NCI-H82 treated with DMSO at 0.1 percent for 48 hours (cell line): ENCODE measurements at regions not wholly inside any gene's neighbourhood (a gene's known extent, or its start where the extent isn't known, plus 50 kb on each side); places are given as distances from the start of the nearest gene placed in this dataset.

Experiments
- DNase-seq: peaks from one replicate; lab custom pipeline; 2025; ENCODE audit not compliant: unreplicated experiment; lab: John Stamatoyannopoulos, UW

GRCh38 chr17:72338304-72338703 lies 217.5 kb downstream of the SOX9 start:
- no peak for DNase-seq

DNA sequence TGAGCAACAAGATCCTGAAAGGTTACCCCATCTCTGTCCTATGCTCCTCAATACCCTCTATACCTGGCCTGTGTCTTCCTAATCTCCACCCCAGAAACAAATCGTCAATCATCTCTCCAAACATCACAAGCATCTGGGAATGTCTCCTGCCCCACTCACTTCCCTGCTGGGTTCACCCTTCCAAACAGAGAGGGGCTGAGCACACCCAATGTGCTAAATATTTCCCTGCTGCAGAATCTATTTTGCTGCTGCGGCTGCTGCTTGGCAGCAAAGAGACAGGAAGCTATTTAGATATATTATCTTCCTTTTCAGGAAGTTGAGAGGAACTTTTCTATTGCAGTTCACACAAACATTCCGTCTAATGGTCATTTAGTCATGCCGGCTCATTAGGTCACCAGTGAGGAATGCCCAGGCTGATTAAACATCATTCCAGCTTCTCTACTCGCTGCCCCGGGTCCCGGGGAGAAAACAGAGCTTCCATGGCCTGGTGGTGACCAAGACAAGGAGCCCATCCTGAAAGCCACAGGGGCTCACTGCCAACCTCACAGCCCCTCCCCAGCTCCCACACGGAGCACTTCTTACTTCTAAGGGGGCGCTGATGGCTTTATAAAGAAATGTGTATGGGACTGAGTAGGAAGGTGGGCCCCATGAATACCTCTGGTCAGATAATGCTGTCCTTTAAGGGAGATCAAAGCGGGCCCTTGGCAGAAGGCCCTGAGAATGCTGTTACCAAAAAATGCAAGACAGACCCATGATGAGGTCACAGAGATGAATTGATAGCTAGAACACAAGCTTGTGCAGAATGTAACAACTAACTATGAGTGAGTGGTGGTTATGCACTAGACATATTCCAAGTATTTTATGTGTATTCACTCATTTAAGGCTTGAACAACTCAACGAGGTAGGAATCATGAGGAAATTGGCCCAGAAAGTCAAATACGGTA lies 218.3 kb downstream of the SOX9 start:
- DNase-seq: no peak

GRCh38 chr17:72340836-72341235 lies 220.0 kb downstream of the SOX9 start:
- DNase-seq: no peak

GRCh38 chr17:72342061-72342460 lies 221.2 kb downstream of the SOX9 start:
- no peak for DNase-seq

- no peak for DNase-seq
Measured at GRCh38 chr17:72342627-72343527, 222.1 kb downstream of the SOX9 start.

DNA sequence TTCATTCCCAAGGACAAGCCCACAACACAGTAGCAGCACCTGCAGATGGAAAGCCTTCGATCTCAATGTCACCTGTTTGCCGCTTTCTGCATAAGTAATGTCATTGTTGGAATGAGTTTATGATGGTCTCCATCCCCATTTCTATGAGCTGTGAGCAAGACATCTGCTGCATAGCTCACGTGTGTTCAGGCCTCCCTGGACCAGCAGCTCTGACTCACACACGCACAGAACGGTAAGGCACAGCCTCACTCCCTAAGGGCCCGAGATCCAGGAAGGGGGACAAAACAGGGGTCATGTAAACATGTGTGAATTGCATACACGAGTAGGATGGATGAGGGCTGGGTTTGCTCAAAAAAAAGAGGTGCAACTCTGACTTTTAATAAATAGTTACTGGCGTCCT lies 223.1 kb downstream of the SOX9 start:
- DNase-seq: no peak

DNA sequence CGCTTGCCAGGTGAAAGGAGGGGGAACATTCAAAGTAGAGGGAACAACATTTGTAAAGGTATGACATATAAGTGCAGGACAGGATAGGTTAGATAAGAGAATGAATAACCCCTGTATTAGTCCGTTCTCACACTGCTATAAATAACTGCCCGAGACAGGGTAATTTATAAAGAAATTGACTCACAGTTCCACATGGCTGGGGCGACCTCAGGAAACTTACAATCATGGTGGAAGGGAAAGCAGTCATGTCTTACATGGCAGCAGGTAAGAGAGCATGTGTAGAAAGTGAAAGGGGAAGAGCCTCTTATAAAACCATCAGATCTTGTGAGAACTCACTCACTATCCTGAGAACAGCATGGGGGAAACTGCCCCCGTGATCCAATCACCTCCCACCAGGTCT lies 223.8 kb downstream of the SOX9 start:
- DNase-seq: no peak

DNA sequence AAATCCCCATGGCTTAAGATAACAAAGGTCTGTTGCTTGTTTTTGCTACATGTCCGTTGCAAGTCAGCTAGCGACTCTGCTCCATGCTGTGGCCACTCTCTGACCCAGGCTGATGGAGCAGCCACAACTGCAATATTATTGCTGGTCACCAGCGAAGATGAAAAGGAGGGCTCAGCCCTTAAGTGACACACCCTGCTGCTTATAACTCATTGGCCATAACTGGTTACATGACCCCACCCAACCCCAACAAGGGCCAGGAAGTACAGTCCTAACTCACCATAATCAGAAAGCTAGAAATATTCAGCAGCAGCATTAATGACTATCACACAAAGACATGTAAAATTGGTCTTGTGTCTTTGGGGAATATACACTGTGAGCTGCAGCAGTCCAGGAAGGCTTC lies 224.3 kb downstream of the SOX9 start:
- no peak for DNase-seq

DNA sequence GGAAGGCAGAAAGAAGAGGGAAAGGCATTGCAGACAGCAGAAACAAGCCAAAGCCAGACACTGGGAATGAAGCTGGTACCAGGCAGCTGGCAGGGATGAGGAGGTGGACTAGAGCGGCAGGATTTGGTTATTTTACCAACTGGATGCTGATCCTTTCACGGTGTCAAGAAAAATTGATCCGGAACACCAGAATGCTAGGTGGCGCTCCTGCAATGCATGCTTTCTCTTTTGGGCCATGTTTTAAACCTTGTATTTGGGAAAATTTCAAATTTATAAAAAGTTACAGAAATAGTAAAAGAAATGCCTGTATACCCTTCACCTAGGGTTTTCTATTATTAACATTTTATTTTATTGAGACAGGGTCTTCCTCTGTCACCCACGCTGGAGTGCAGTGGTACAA lies 224.7 kb downstream of the SOX9 start:
- no peak for DNase-seq

DNA sequence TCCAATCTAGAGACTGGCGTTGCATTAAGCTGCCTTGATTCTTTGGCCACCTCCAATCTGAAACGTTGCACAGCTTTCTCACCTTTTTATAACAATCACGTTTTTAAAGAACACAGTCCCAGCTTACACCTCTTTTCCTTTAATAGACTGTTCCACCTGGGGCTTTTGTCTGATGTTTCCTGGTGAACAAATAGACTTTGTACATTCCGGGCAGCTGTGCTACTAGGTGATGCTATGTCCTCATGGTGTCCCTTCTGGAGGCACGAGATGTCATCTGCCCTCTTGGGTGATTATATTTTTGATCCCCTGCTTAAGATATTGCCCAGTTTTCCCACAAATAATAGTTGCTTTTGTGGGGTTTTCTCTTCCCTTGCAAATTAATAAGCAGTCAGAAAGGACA lies 225.5 kb downstream of the SOX9 start:
- DNase-seq: no peak

DNA sequence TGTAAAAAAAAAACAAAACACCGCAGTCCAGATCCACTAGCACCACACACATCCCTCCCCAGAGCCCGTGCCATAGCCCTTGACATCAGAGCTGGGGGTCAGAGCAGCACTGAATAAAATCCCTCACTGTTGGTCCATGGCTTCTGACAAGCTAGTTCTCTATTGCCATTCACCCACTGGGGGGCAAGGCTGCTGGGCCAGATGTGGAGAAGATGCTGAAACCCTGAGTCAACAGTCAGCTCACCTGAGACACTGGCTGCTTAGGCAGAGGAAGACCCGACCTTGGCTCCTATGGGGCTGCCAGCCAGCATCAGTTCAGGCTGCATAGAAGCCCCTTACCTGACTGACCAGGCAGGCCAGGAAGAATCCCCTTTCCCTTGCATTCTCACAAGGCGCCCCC lies 228.2 kb downstream of the SOX9 start:
- no peak for DNase-seq

- no peak for DNase-seq
Measured at GRCh38 chr17:72349491-72349995, 228.7 kb downstream of the SOX9 start.

DNA sequence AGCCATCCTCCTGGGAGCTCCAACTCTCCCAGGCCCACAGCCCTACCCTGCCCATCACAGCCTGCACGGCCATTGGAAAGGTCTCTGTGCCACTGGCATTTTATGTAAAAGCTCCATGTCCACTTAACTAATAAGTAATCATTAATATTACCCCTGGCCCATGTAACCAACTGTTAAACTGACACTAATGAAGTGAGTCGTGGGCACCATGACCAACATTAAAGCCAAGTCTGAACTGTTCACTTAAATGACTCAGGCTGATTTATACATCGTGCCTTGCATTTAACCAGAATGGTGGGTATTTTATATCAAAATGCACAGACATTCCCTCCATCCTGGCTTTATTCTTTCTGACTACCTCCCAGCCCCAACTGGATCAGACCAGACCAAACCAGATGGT lies 229.3 kb downstream of the SOX9 start:
- no peak for DNase-seq

- DNase-seq: no peak
Measured at GRCh38 chr17:72351365-72351764, 230.5 kb downstream of the SOX9 start.

DNA sequence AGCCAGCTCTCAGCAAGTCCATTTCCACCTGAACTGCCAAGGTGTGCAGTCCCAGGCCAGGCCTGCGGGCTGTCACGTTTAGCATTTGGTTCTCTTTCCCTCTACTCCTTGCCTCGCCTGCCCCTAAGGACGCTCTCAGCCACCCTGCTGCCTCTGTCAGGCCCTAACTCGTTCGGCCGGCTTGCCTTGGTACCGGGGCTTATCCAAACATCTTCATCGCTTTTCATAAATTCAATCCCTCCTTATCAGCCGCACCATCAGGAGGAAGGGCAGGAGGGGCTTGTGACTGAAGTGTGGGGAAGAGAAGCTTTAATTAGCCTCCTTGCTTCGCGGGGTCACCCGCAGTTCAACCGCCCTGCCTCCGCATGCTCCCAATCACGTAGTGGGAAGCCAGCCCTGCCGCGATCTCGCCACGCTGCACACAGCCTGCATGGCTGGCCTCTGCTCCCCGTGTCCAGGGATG lies 231.1 kb downstream of the SOX9 start:
- DNase-seq: no peak

GRCh38 chr17:72353502-72353901 lies 232.7 kb downstream of the SOX9 start:
- no peak for DNase-seq

- DNase-seq: no peak
Measured at GRCh38 chr17:72354071-72354470, 233.3 kb downstream of the SOX9 start.

DNA sequence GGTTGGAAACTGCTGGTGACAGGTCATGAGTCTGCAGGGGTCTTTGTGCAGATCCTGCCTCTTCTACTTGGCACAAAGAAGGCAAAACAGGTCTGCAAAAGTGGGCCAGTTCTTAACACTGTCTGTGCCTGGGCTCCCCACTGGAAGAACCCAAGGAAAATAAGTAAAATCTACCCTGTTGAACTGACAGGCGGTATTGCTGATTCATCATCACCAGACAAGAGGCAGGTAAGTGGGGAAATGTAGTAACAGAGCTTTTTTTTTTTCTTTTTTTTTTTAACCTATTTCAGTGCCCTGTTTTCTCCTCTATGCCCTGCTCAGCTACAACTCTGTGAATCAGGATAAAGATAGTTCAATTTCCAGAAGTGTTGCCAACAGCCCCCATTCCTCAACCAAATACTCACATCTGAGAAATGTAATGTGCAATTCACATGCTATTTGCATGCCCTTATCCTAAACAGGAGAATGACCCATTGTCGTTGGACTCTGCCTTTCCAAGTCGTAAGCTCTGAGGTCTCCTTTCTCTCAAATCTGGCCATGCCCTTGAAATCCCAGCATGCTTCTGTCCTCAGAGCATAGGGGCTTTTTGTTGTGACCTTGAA lies 237.0 kb downstream of the SOX9 start:
- no peak for DNase-seq

DNA sequence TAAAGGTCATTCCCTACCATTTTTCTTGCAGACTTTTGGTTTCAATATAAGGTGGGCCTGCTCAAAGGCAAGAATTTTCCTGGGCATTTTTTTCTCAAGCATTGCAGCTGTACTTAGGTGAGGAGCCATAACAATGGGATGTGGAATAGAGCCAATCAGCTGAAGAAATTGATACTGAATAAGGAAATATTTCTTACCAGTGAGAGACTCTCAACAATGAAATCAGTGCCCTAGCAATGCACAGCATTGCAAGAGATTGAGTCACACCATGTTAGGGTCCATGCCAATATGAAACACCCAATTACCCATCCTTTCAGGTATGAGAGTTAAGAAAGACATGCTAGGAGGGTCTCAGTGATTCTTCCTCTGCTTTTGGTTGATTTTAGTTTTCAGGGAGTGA lies 237.6 kb downstream of the SOX9 start:
- DNase-seq: no peak

DNA sequence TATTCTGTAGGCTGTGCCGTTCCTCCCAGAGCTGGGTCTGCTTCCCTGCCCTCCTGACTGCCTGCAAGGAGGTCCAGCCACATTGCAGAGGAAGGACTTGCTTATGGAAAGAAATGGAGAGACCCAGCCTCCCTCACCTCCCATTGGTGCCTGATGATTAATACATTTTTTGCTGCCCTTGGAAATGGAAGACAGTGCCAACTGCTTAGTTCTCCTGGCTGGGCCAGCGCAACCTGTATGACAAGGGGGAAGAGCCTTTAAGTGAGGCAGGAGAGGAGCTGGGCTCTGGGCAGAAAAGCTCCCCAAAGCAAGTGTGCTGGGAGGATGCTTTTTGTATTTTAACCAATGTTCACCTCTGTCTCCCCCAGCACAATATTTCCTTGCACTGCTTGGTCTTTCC lies 238.5 kb downstream of the SOX9 start:
- no peak for DNase-seq

DNA sequence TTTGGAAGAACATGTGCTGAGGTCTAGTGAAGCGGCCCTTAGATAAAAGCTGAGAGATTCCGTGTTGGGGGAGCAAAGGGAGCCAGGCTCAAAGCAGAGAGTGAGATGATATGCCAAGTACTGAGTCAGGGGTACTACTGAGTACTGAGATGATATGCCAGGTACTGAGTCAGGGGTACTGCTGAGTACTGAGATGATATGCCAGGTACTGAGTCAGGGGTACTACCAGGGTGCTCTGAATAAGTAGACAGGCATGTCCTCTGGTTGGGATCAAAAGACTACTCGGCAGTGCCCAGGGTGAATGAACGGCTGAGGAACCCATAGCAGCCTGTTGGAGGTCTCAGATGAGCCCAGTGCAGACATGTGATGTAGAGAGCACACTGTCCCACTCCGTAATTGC lies 239.0 kb downstream of the SOX9 start:
- DNase-seq: no peak
